Neural progenitor cell (in vitro differentiated cells): ENCODE measurements at regions not wholly inside any gene's neighbourhood (a gene's known extent, or its start where the extent isn't known, plus 50 kb on each side); places are given as distances from the start of the nearest gene placed in this dataset.

Experiments used
- EZH2 ChIP-seq: fragments of 200-600 bp; sonication (generic); IDR thresholded peaks from 2 replicates; pipeline ENCODE4 v1.6.1; 2017; ENCODE audit warnings: antibody characterized with exemption, mild to moderate bottlenecking, moderate library complexity
- EZH2phosphoT487 ChIP-seq: fragments of 200-600 bp; sonication (generic); IDR thresholded peaks from 2 replicates; pipeline ENCODE4 v1.6.1; 2017; ENCODE audit warnings: antibody characterized with exemption
- TF ChIP-seq, protein P1 (sequence below): fragments of 200-600 bp; sonication (generic); IDR thresholded peaks from 2 replicates; pipeline ENCODE4 v1.5.1; 2017; ENCODE audit warnings: antibody characterized with exemption, mild to moderate bottlenecking

DNA sequence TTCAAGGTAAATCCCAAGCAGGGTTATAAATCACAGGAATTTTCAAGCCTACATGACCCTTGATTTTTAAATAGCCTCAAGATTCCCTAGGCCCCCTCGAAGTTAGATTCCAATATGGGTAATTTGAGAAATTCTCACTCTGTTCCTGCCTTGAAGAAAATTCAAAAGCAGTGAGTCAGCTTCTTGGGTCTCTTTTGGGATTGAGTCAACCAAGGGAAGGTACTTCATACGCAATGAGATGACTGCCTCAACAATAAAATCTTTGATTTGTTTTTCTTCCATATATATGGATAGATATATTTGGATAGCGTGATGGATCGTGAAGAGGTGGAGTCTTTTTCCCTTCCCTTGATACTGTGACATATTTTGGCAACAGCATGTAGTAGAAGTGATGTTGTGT is 180.4 kb upstream of the ATP2B1 start:
- TF ChIP-seq, protein P1, sequence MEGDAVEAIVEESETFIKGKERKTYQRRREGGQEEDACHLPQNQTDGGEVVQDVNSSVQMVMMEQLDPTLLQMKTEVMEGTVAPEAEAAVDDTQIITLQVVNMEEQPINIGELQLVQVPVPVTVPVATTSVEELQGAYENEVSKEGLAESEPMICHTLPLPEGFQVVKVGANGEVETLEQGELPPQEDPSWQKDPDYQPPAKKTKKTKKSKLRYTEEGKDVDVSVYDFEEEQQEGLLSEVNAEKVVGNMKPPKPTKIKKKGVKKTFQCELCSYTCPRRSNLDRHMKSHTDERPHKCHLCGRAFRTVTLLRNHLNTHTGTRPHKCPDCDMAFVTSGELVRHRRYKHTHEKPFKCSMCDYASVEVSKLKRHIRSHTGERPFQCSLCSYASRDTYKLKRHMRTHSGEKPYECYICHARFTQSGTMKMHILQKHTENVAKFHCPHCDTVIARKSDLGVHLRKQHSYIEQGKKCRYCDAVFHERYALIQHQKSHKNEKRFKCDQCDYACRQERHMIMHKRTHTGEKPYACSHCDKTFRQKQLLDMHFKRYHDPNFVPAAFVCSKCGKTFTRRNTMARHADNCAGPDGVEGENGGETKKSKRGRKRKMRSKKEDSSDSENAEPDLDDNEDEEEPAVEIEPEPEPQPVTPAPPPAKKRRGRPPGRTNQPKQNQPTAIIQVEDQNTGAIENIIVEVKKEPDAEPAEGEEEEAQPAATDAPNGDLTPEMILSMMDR, result no peak
- TF ChIP-seq EZH2 (no peak), EZH2phosphoT487 (no peak)
